Karpas-422 (cell line): ENCODE measurements at regions not wholly inside any gene's neighbourhood (a gene's known extent, or its start where the extent isn't known, plus 50 kb on each side); places are given as distances from the start of the nearest gene placed in this dataset.
"Not testable (repeated sequence)": the region's sequence is repeated elsewhere in the genome, so short reads cannot be mapped to it uniquely, and the experiment has no call there.

Experiments
- DNase-seq: peaks from one replicate; pipeline ENCODE4 v3.0.0-alpha.2; 2015
- H2AFZ ChIP-seq: fragments of 200-600 bp; sonication (generic); 2 replicates; pipeline ENCODE4 v1.6.1; 2014; ENCODE audit warnings: antibody characterized with exemption, low read length, mixed read lengths
- H3K27ac ChIP-seq: fragments of 200-600 bp; sonication (generic); 2 replicates; pipeline ENCODE4 v1.5.1; 2014; ENCODE audit warnings: mild to moderate bottlenecking, low read length, moderate library complexity
- H3K27me3 ChIP-seq: fragments of 200-600 bp; sonication (generic); 2 replicates; pipeline ENCODE4 v1.6.1; 2014; ENCODE audit warnings: low read length, mixed read lengths
- H3K36me3 ChIP-seq: fragments of 200-600 bp; sonication (generic); 2 replicates; pipeline ENCODE4 v1.6.1; 2014; ENCODE audit warnings: low read length, mixed read lengths; ENCODE audit not compliant: insufficient read depth
- H3K4me1 ChIP-seq: fragments of 200-600 bp; sonication (generic); 2 replicates; pipeline ENCODE4 v1.6.1; 2014; ENCODE audit warnings: mild to moderate bottlenecking, low read length, mixed read lengths
- H3K4me2 ChIP-seq: fragments of 200-600 bp; sonication (generic); 2 replicates; pipeline ENCODE4 v1.6.1; 2014; ENCODE audit warnings: low read length, low read depth, mild to moderate bottlenecking; ENCODE audit not compliant: poor library complexity, severe bottlenecking
- H3K4me3 ChIP-seq: fragments of 200-600 bp; sonication (generic); 2 replicates; pipeline ENCODE4 v1.5.1; 2014; ENCODE audit warnings: mild to moderate bottlenecking, antibody characterized with exemption, low read length, mixed read lengths
- H3K79me2 ChIP-seq: fragments of 200-600 bp; sonication (generic); 2 replicates; pipeline ENCODE4 v1.6.1; 2014; ENCODE audit warnings: mild to moderate bottlenecking, low read length, mixed read lengths
- H3K9ac ChIP-seq: fragments of 200-600 bp; sonication (generic); 2 replicates; pipeline ENCODE4 v1.6.0; 2014; ENCODE audit warnings: low read length
- H3K9me2 ChIP-seq: fragments of 200-600 bp; sonication (generic), shearing (Covaris generic); replicated peaks from 2 replicates; pipeline ENCODE4 v1.6.0; 2014; ENCODE audit warnings: mild to moderate bottlenecking, low read length, moderate library complexity; ENCODE audit not compliant: insufficient read depth
- H3K9me3 ChIP-seq: fragments of 300-700, 200-600 bp; sonication (generic); 2 replicates; pipeline ENCODE4 v1.6.1; 2014; ENCODE audit warnings: low read length, mixed read lengths
- H4K20me1 ChIP-seq: fragments of 200-600 bp; sonication (generic); 2 replicates; pipeline ENCODE4 v1.6.1; 2014; ENCODE audit warnings: mild to moderate bottlenecking, antibody characterized with exemption, low read length, low read depth; ENCODE audit not compliant: insufficient read depth

GRCh38 chr10:77724820-77725219 lies 87.2 kb upstream of the KCNMA1 start:
- H3K79me2 ChIP-seq = no peaks in the 10 kb centered on the region
- H4K20me1 ChIP-seq = no peaks in the 10 kb centered on the region
- no peaks in the 10 kb centered on the region for H3K9me2 ChIP-seq
- H3K9ac ChIP-seq = no peak overlapping the region
- H3K9me3 ChIP-seq = no peaks in the 10 kb centered on the region
- no peaks in the 10 kb centered on the region for H3K4me1 ChIP-seq
- no peak overlapping the region for H3K4me2 ChIP-seq
- no peaks in the 10 kb centered on the region for H3K27me3 ChIP-seq
- H3K4me3 ChIP-seq = no peak overlapping the region
- no peak overlapping the region for H2AFZ ChIP-seq
- no peaks in the 10 kb centered on the region for H3K36me3 ChIP-seq
- no peak overlapping the region for H3K27ac ChIP-seq
- DNase-seq = no peak

- H3K9me2 ChIP-seq = no peaks in the 10 kb centered on the region
These were observed 85.8 kb upstream of the KCNMA1 start for GRCh38 chr10:77723376-77723775.

GRCh38 chr10:77722956-77723355 lies 85.3 kb upstream of the KCNMA1 start:
- not testable (repeated sequence) for H3K4me2 ChIP-seq, H2AFZ ChIP-seq, H3K4me3 ChIP-seq, H3K27ac ChIP-seq, H3K79me2 ChIP-seq, H3K9me3 ChIP-seq, DNase-seq, H3K9me2 ChIP-seq, H3K27me3 ChIP-seq, H3K4me1 ChIP-seq, H3K9ac ChIP-seq, H3K36me3 ChIP-seq, H4K20me1 ChIP-seq

More at GRCh38 chr10:77723376-77723775, 85.8 kb upstream of the KCNMA1 start:
- Histone ChIP-seq H3K27me3 (no peaks in the 10 kb centered on the region), H3K79me2 (no peaks in the 10 kb centered on the region), H3K36me3 (no peaks in the 10 kb centered on the region), H3K9me3 (no peaks in the 10 kb centered on the region), H3K9ac (no peak overlapping the region), H3K4me1 (no peaks in the 10 kb centered on the region), H4K20me1 (no peaks in the 10 kb centered on the region), H3K4me2 (no peak overlapping the region), H3K27ac (no peak overlapping the region), H2AFZ (no peak overlapping the region), H3K4me3 (no peak overlapping the region)
- no peak for DNase-seq

- Histone ChIP-seq H3K4me1 (no peaks in the 10 kb centered on the region), H3K27me3 (no peaks in the 10 kb centered on the region), H3K27ac (no peak overlapping the region), H3K9me2 (no peaks in the 10 kb centered on the region), H3K4me2 (no peak overlapping the region), H3K9ac (no peak overlapping the region), H4K20me1 (no peaks in the 10 kb centered on the region), H3K9me3 (no peaks in the 10 kb centered on the region), H3K36me3 (no peaks in the 10 kb centered on the region), H2AFZ (no peak overlapping the region), H3K79me2 (no peaks in the 10 kb centered on the region), H3K4me3 (no peak overlapping the region)
- no peak for DNase-seq
These were observed 84.2 kb upstream of the KCNMA1 start for GRCh38 chr10:77721815-77722214.

- H3K36me3 ChIP-seq = no peaks in the 10 kb centered on the region
- no peaks in the 10 kb centered on the region for H3K27me3 ChIP-seq
- no peaks in the 10 kb centered on the region for H3K9me3 ChIP-seq
- H2AFZ ChIP-seq = no peak overlapping the region
- no peak overlapping the region for H3K27ac ChIP-seq
- H4K20me1 ChIP-seq = no peaks in the 10 kb centered on the region
- no peaks in the 10 kb centered on the region for H3K79me2 ChIP-seq
- no peaks in the 10 kb centered on the region for H3K4me1 ChIP-seq
- H3K4me2 ChIP-seq = no peak overlapping the region
- no peak for DNase-seq
- no peaks in the 10 kb centered on the region for H3K9me2 ChIP-seq
- H3K9ac ChIP-seq = no peak overlapping the region
- no peak overlapping the region for H3K4me3 ChIP-seq
These were observed 81.3 kb upstream of the KCNMA1 start for GRCh38 chr10:77718957-77719356.

- H3K9me3 ChIP-seq, H3K4me2 ChIP-seq, H3K79me2 ChIP-seq, H3K4me1 ChIP-seq, H3K27ac ChIP-seq, DNase-seq, H3K9me2 ChIP-seq, H3K9ac ChIP-seq, H4K20me1 ChIP-seq, H3K36me3 ChIP-seq, H3K27me3 ChIP-seq, H2AFZ ChIP-seq, H3K4me3 ChIP-seq: not testable (repeated sequence)
These were observed 80.7 kb upstream of the KCNMA1 start for GRCh38 chr10:77718312-77718711.

GRCh38 chr10:77717336-77717735 lies 79.7 kb upstream of the KCNMA1 start:
- Histone ChIP-seq H2AFZ (no peak overlapping the region), H3K9me2 (no peaks in the 10 kb centered on the region), H3K27ac (no peak overlapping the region), H3K9me3 (no peaks in the 10 kb centered on the region), H4K20me1 (no peaks in the 10 kb centered on the region), H3K4me3 (no peak overlapping the region), H3K36me3 (no peaks in the 10 kb centered on the region), H3K4me1 (no peaks in the 10 kb centered on the region), H3K79me2 (no peaks in the 10 kb centered on the region), H3K27me3 (no peaks in the 10 kb centered on the region), H3K9ac (no peak overlapping the region), H3K4me2 (no peak overlapping the region)
- DNase-seq = no peak

GRCh38 chr10:77716458-77717317 lies 79.1 kb upstream of the KCNMA1 start:
- Histone ChIP-seq H3K9me2 (no peaks in the 10 kb centered on the region), H4K20me1 (no peaks in the 10 kb centered on the region), H3K4me3 (no peak overlapping the region), H3K9me3 (no peaks in the 10 kb centered on the region), H3K9ac (no peak overlapping the region), H3K4me2 (no peak overlapping the region), H3K36me3 (no peaks in the 10 kb centered on the region), H3K27ac (no peak overlapping the region), H3K27me3 (no peaks in the 10 kb centered on the region), H2AFZ (no peak overlapping the region), H3K4me1 (peaks cover 1% of the 10 kb centered on the region), H3K79me2 (no peaks in the 10 kb centered on the region)
- DNase-seq = no peak
